SK-N-SH treated with all-trans-retinoic acid at 6 μM for 48 hours (cell line): ENCODE measurements at regions not wholly inside any gene's neighbourhood (a gene's known extent, or its start where the extent isn't known, plus 50 kb on each side); places are given as distances from the start of the nearest gene placed in this dataset.

Experiments used
- ATAC-seq: fragments of 200-7000 bp; cut with Tn5 transposase; 3 replicates; pipeline ENCODE4 v1.9.1; 2020; ENCODE audit warnings: mild to moderate bottlenecking, moderate library complexity
- BACH2 ChIP-seq: fragments of 250-450 bp; sonication (Bioruptor Pico); IDR thresholded peaks from 2 replicates; pipeline ENCODE4 v1.9.0; 2021; ENCODE audit warnings: mild to moderate bottlenecking, borderline replicate concordance
- CREB5 ChIP-seq: fragments of 250-450 bp; sonication (Bioruptor Pico); IDR thresholded peaks from 2 replicates; pipeline ENCODE4 v1.5.1; 2020; ENCODE audit warnings: low read depth, mild to moderate bottlenecking, moderate library complexity
- CSDC2 ChIP-seq: fragments of 250-450 bp; sonication (Bioruptor Pico); IDR thresholded peaks from 2 replicates; pipeline ENCODE4 v1.5.0; 2020; ENCODE audit warnings: mild to moderate bottlenecking, moderate library complexity
- ESRRG ChIP-seq: fragments of 250-450 bp; sonication (Bioruptor Pico); IDR thresholded peaks from 2 replicates; pipeline ENCODE4 v1.6.1; 2021; ENCODE audit warnings: mild to moderate bottlenecking
- GLIS3 ChIP-seq: fragments of 250-450 bp; sonication (Bioruptor Pico); IDR thresholded peaks from 2 replicates; pipeline ENCODE4 v1.5.0; 2020; ENCODE audit warnings: mild to moderate bottlenecking, moderate library complexity
- ISL1 ChIP-seq: fragments of 250-450 bp; sonication (Bioruptor Pico); IDR thresholded peaks from 2 replicates; pipeline ENCODE4 v2.1.2; 2022; ENCODE audit warnings: mild to moderate bottlenecking, moderate library complexity
- OSR1 ChIP-seq: fragments of 250-450 bp; sonication (Bioruptor Pico); IDR thresholded peaks from 2 replicates; pipeline ENCODE4 v1.8.0; 2022; ENCODE audit warnings: moderate library complexity, mild to moderate bottlenecking, inconsistent platforms
- PATZ1 ChIP-seq: fragments of 250-450 bp; sonication (Bioruptor Pico); IDR thresholded peaks from 2 replicates; pipeline ENCODE4 v1.8.0; 2020; ENCODE audit warnings: mild to moderate bottlenecking, moderate library complexity, borderline replicate concordance
- POU6F1 ChIP-seq: fragments of 250-450 bp; sonication (Bioruptor Pico); IDR thresholded peaks from 2 replicates; pipeline ENCODE4 v1.8.0; 2021; ENCODE audit warnings: low read depth, mild to moderate bottlenecking, moderate library complexity, borderline replicate concordance
- PPARA ChIP-seq: fragments of 250-450 bp; sonication (Bioruptor Pico); IDR thresholded peaks from 2 replicates; pipeline ENCODE4 v1.5.0; 2020; ENCODE audit warnings: mild to moderate bottlenecking, borderline replicate concordance
- RARB ChIP-seq: fragments of 250-450 bp; sonication (Bioruptor Pico); IDR thresholded peaks from 2 replicates; pipeline ENCODE4 v1.8.0; 2021; ENCODE audit warnings: mild to moderate bottlenecking, moderate library complexity
- TCF4 ChIP-seq: fragments of 250-450 bp; sonication (Bioruptor Pico); IDR thresholded peaks from 2 replicates; pipeline ENCODE4 v1.8.0; 2021; ENCODE audit warnings: mild to moderate bottlenecking, moderate library complexity, borderline replicate concordance
- TOX ChIP-seq: fragments of 250-450 bp; sonication (Bioruptor Pico); IDR thresholded peaks from 2 replicates; pipeline ENCODE4 v1.8.0; 2021; ENCODE audit warnings: mild to moderate bottlenecking, moderate library complexity, borderline replicate concordance
- ZC3H10 ChIP-seq: fragments of 250-450 bp; sonication (Bioruptor Pico); IDR thresholded peaks from 2 replicates; pipeline ENCODE4 v1.5.1; 2021; ENCODE audit warnings: mild to moderate bottlenecking, moderate library complexity
- ZFP3 ChIP-seq: fragments of 250-450 bp; sonication (Bioruptor Pico); IDR thresholded peaks from 2 replicates; pipeline ENCODE4 v1.5.0; 2020; ENCODE audit warnings: mild to moderate bottlenecking, moderate library complexity
- ZFP30 ChIP-seq: fragments of 450-650 bp; formaldehyde crosslinking; IDR thresholded peaks from 2 replicates; pipeline ENCODE4 v1.5.0; 2022; ENCODE audit warnings: mild to moderate bottlenecking, moderate library complexity
- ZNF565 ChIP-seq: fragments of 450-650 bp; formaldehyde crosslinking; conservative IDR thresholded peaks from 2 replicates; pipeline ENCODE4 v1.5.0; 2020; ENCODE audit warnings: low read depth, mild to moderate bottlenecking, moderate library complexity
- ZNF70 ChIP-seq: fragments of 450-650 bp; formaldehyde crosslinking; IDR thresholded peaks from 2 replicates; pipeline ENCODE4 v1.5.0; 2020; ENCODE audit warnings: mild to moderate bottlenecking, moderate library complexity
- ZNF8 ChIP-seq: fragments of 450-650 bp; formaldehyde crosslinking; IDR thresholded peaks from 2 replicates; pipeline ENCODE4 v1.5.0; 2020; ENCODE audit warnings: mild to moderate bottlenecking, moderate library complexity
- TF ChIP-seq, protein P1 (sequence below): fragments of 250-450 bp; sonication (Bioruptor Pico); IDR thresholded peaks from 2 replicates; pipeline ENCODE4 v1.5.1; 2021; ENCODE audit warnings: mild to moderate bottlenecking, moderate library complexity
- TF ChIP-seq, protein P2 (sequence below): fragments of 250-450 bp; sonication (Bioruptor Pico); IDR thresholded peaks from 2 replicates; pipeline ENCODE4 v1.5.0; 2020; ENCODE audit warnings: mild to moderate bottlenecking, moderate library complexity

GRCh38 chr4:111797455-111798163, 347.6 kb upstream of the FAM241A start:
- ATAC-seq, result no peak
- TF ChIP-seq PPARA (no peak), OSR1 (CRISPR knock-in tag) (no peak), ZNF70 (CRISPR knock-in tag) (no peak), BACH2 (no peak), RARB (no peak), ESRRG (CRISPR knock-in tag) (no peak), ISL1 (no peak), ZNF8 (no peak), ZNF565 (CRISPR knock-in tag) (no peak), TOX (no peak), ZC3H10 (CRISPR knock-in tag) (no peak), ZFP3 (no peak), TCF4 (no peak)
- TF ChIP-seq, protein P1, sequence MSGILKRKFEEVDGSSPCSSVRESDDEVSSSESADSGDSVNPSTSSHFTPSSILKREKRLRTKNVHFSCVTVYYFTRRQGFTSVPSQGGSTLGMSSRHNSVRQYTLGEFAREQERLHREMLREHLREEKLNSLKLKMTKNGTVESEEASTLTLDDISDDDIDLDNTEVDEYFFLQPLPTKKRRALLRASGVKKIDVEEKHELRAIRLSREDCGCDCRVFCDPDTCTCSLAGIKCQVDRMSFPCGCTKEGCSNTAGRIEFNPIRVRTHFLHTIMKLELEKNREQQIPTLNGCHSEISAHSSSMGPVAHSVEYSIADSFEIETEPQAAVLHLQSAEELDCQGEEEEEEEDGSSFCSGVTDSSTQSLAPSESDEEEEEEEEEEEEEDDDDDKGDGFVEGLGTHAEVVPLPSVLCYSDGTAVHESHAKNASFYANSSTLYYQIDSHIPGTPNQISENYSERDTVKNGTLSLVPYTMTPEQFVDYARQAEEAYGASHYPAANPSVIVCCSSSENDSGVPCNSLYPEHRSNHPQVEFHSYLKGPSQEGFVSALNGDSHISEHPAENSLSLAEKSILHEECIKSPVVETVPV, result no peak

GRCh38 chr4:111798840-111799239, 346.4 kb upstream of the FAM241A start:
- TF ChIP-seq BACH2, result no peak
- no peak for TF ChIP-seq ZC3H10 (CRISPR knock-in tag)
- no peak for TF ChIP-seq ZNF565 (CRISPR knock-in tag)
- no peak for TF ChIP-seq ZNF8
- no peak for TF ChIP-seq RARB
- no peak for TF ChIP-seq PPARA
- no peak for TF ChIP-seq PATZ1
- no peak for TF ChIP-seq TOX
- TF ChIP-seq ESRRG (CRISPR knock-in tag), result no peak
- TF ChIP-seq CSDC2 (CRISPR knock-in tag), result no peak
- no peak for TF ChIP-seq ISL1
- TF ChIP-seq CREB5, result no peak
- no peak for TF ChIP-seq GLIS3 (CRISPR knock-in tag)
- no peak for TF ChIP-seq POU6F1 (CRISPR knock-in tag)
- no peak for ATAC-seq

DNA sequence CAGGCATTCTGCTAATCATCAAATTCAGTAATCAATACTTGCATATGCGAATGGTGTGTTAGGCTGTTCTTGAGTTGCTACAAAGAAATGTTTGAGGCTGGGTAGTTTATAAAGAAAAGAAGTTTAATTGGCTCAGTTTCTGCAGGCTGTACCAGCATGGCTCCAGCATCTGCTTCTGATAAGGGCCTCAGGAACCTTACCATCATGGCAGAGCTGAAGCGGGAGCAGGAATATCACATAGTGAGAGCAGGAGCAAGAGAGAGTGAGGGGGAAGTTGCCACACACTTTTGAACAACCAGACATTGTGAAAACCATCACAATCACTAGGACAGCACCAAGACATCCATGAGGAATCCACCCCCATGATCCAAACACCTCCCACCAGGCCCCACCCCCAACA, 344.7 kb upstream of the FAM241A start:
- ATAC-seq, result no peak
- no peak for TF ChIP-seq ZNF8
- TF ChIP-seq, protein P1, result no peak
- TF ChIP-seq TOX, result no peak
- TF ChIP-seq, protein P2, sequence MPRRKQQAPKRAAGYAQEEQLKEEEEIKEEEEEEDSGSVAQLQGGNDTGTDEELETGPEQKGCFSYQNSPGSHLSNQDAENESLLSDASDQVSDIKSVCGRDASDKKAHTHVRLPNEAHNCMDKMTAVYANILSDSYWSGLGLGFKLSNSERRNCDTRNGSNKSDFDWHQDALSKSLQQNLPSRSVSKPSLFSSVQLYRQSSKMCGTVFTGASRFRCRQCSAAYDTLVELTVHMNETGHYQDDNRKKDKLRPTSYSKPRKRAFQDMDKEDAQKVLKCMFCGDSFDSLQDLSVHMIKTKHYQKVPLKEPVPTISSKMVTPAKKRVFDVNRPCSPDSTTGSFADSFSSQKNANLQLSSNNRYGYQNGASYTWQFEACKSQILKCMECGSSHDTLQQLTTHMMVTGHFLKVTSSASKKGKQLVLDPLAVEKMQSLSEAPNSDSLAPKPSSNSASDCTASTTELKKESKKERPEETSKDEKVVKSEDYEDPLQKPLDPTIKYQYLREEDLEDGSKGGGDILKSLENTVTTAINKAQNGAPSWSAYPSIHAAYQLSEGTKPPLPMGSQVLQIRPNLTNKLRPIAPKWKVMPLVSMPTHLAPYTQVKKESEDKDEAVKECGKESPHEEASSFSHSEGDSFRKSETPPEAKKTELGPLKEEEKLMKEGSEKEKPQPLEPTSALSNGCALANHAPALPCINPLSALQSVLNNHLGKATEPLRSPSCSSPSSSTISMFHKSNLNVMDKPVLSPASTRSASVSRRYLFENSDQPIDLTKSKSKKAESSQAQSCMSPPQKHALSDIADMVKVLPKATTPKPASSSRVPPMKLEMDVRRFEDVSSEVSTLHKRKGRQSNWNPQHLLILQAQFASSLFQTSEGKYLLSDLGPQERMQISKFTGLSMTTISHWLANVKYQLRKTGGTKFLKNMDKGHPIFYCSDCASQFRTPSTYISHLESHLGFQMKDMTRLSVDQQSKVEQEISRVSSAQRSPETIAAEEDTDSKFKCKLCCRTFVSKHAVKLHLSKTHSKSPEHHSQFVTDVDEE (CRISPR knock-in tag), result no peak
- no peak for TF ChIP-seq ZFP30
- TF ChIP-seq ZNF565 (CRISPR knock-in tag), result no peak
